OCI-LY7 (cell line): ENCODE measurements at regions not wholly inside any gene's neighbourhood (a gene's known extent, or its start where the extent isn't known, plus 50 kb on each side); places are given as distances from the start of the nearest gene placed in this dataset.

Experiments
- BruUV-seq: library from RNA; stranded (reverse); fragments of 400-500 nt; replicated peaks from 2 replicates; lab custom pipeline; 2021; lab: Mats Ljungman, UMichigan
- CTCF ChIA-PET: fragments of 300-600 bp; sonication (Branson Sonifier 250); formaldehyde crosslinking; loops from one replicate; lab custom pipeline; 2022; ENCODE audit warnings: antibody characterized with exemption; ENCODE audit not compliant: unreplicated experiment; lab: Charles Lee
- POLR2A ChIA-PET: fragments of 300-600 bp; sonication (Branson Sonifier 250); formaldehyde crosslinking; loops from one replicate; lab custom pipeline; 2022; ENCODE audit warnings: antibody characterized with exemption; lab: Charles Lee
- DNase-seq: peaks from one replicate; pipeline ENCODE4 v3.0.0-alpha.2; 2015; ENCODE audit warnings: low spot score
- H2AFZ ChIP-seq: fragments of 200-600 bp; sonication (generic), shearing (Covaris generic); 2 replicates; pipeline ENCODE4 v1.6.1; 2014; ENCODE audit warnings: mild to moderate bottlenecking, antibody characterized with exemption, low read length, moderate library complexity
- H3K27ac ChIP-seq: fragments of 200-600 bp; sonication (generic); 2 replicates; pipeline ENCODE4 v1.5.1; 2014; ENCODE audit warnings: mixed run types, low read depth, mild to moderate bottlenecking, moderate library complexity, low read length, inconsistent platforms; ENCODE audit not compliant: poor library complexity, severe bottlenecking
- H3K36me3 ChIP-seq: fragments of 200-600 bp; sonication (generic); 2 replicates; pipeline ENCODE4 v1.6.1; 2014; ENCODE audit warnings: mild to moderate bottlenecking, antibody characterized with exemption, low read length, moderate library complexity, mixed read lengths; ENCODE audit not compliant: insufficient read depth
- H3K4me1 ChIP-seq: fragments of 200-600 bp; sonication (generic); 2 replicates; pipeline ENCODE4 v1.5.1; 2014; ENCODE audit warnings: mild to moderate bottlenecking, low read length; ENCODE audit not compliant: insufficient read depth, poor library complexity, severe bottlenecking
- H3K4me2 ChIP-seq: fragments of 200-600 bp; sonication (generic); 2 replicates; pipeline ENCODE4 v1.6.1; 2014; ENCODE audit warnings: mild to moderate bottlenecking, low read length
- H3K4me3 ChIP-seq: fragments of 200-600 bp; sonication (generic); 2 replicates; pipeline ENCODE4 v1.5.1; 2014; ENCODE audit warnings: mild to moderate bottlenecking, low read depth, low read length; ENCODE audit not compliant: poor library complexity, severe bottlenecking
- H3K79me2 ChIP-seq: fragments of 200-600 bp; sonication (generic); 2 replicates; pipeline ENCODE4 v1.6.1; 2016; ENCODE audit warnings: low read depth, mild to moderate bottlenecking, low read length, moderate library complexity, mixed read lengths; ENCODE audit not compliant: insufficient read depth
- H3K9me2 ChIP-seq: fragments of 200-600 bp; sonication (generic); 2 replicates; pipeline ENCODE4 v1.6.1; 2016; ENCODE audit warnings: mild to moderate bottlenecking, low read length, mixed read lengths; ENCODE audit not compliant: insufficient read depth
- H3K9me3 ChIP-seq: fragments of 200-600 bp; sonication (generic); 2 replicates; pipeline ENCODE4 v1.6.1; 2014; ENCODE audit warnings: mild to moderate bottlenecking, mixed run types, low read length, mixed read lengths
- H4K20me1 ChIP-seq: fragments of 200-600 bp; sonication (generic); 2 replicates; pipeline ENCODE4 v1.6.1; 2014; ENCODE audit warnings: mild to moderate bottlenecking, antibody characterized with exemption, low read length, moderate library complexity, mixed read lengths; ENCODE audit not compliant: insufficient read depth
- CTCF ChIP-seq: fragments of 200-600 bp; sonication (generic); conservative IDR thresholded peaks from 2 replicates; pipeline ENCODE4 v1.5.1; 2014; ENCODE audit warnings: mild to moderate bottlenecking, antibody characterized with exemption, low read length, moderate library complexity, mixed read lengths
- EZH2phosphoT487 ChIP-seq: fragments of 200-600 bp; sonication (generic); IDR thresholded peaks from 2 replicates; pipeline ENCODE4 v1.6.1; 2018; ENCODE audit warnings: low read depth, borderline replicate concordance, mild to moderate bottlenecking, mixed run types, antibody characterized with exemption, low read length, moderate library complexity, mixed read lengths
- intact Hi-C: fragments of 100-400 bp; cut with micrococcal nuclease; formaldehyde crosslinking; loops from one replicate; pipeline ENCODE4 v1.10.0; 2022; ENCODE audit not compliant: unreplicated experiment

DNA sequence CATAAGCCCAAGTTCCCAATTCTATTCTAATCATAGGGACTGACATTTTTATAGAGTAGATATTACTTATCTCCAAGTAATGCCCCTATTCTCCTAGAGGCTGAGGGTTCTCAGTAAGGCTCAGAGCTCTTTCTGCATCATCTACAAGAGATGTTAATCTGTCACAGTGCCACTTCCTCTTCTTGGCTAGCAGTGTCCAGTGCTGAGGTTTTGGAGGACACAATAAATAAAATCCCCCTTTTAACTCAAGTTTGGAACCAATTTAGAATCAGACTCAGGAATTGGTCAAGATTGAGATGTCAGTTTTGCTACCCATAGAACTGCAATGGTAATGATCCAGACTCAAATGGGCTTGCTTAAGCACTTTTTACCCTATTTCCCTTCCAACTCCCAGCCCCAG is 154.1 kb upstream of the ARID2 start:
- intact Hi-C loops = no loop called here
- POLR2A ChIA-PET = interaction anchor here (0.9 to 1.0 kb wide), 2 partner anchors 31 to 69 kb away, joined by 3 read pairs; no protein-coding TSS in a partner anchor
- Histone ChIP-seq H3K9me3 (no peaks in the 10 kb centered on the region), H3K4me1 (peaks cover 5% of the 10 kb centered on the region), H3K27ac (no peak overlapping the region), H4K20me1 (no peaks in the 10 kb centered on the region), H2AFZ (no peak overlapping the region), H3K9me2 (no peaks in the 10 kb centered on the region), H3K36me3 (no peaks in the 10 kb centered on the region), H3K79me2 (no peaks in the 10 kb centered on the region), H3K4me3 (no peak overlapping the region), H3K4me2 (no peak overlapping the region)
- CTCF ChIA-PET = no interaction called here
- no TSS peak for BruUV-seq
- DNase-seq = no peak
- TF ChIP-seq EZH2phosphoT487 (no peak), CTCF (no peak)

DNA sequence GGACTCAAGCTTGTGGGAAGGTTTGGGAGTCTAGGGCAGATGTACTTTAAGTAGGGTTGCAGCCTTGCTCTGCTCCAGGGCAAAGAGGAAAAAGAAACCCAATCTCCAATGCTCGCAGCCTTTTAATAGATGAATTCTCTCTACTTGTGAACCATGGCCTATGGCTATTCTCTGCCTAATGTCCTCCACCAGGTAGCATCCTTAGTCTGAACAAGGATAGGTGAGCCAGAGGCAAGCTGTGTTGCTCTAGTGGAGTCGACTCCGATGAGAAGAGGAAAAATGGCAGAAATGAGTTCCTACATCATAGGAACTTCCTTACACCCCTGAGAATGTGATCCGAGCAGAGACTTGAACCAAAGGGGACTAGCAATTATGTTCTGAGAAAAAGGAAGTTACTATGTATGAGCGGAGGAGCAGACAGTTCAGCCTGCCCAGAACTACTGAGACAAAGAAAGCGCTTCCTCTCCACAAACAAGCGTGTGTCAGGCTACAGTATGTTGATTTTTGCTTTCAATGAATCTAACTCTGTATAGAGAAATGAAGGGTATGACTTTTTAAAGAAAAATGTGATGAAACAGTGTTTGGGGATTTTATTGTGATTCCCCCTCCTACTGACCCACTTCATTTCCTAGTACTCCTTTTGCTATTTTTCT is 153.6 kb upstream of the ARID2 start:
- Histone ChIP-seq H4K20me1 (no peaks in the 10 kb centered on the region), H3K9me2 (no peaks in the 10 kb centered on the region), H3K4me1 (peaks cover 5% of the 10 kb centered on the region), H3K4me3 (no peak overlapping the region), H3K4me2 (no peak overlapping the region), H2AFZ (no peak overlapping the region), H3K9me3 (no peaks in the 10 kb centered on the region), H3K27ac (no peak overlapping the region), H3K79me2 (no peaks in the 10 kb centered on the region), H3K36me3 (no peaks in the 10 kb centered on the region)
- BruUV-seq = no TSS peak
- ChIA-PET CTCF (no interaction called here), POLR2A (interaction anchor here (0.9 kb wide), 1 partner anchor 68 kb away, joined by 3 read pairs; no protein-coding TSS in a partner anchor)
- intact Hi-C loops = no loop called here
- no peak for TF ChIP-seq CTCF
- TF ChIP-seq EZH2phosphoT487 = no peak
- DNase-seq = peak; percentile 5

DNA sequence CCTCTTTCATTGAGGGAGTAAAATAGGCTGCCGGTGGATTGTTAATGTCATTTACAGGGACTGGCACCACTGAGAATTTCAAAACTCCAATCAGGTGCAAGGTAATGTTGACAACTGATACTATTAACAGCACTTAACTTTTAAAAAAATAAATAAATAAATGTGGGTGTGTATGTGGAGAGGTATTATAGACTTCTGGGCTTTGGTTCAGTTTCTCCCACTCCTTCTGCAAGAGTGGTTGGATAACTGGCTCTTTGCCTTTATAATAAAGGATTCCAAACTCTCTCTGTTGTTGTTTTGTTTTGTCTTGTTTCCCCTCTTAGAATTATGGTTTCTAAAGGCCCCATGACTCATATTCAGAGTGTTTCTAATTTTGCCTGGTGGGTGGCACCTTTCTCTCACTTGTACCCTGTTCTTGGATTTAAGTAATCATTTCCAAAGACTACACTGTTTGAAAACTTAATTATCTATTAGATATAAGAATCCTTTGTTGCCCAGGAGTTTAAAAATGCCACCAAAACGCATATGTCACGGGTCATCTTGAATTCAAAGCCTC is 151.6 kb upstream of the ARID2 start:
- peaks cover 5% of the 10 kb centered on the region for H3K4me1 ChIP-seq
- H3K4me3 ChIP-seq = no peak overlapping the region
- H3K9me2 ChIP-seq = no peaks in the 10 kb centered on the region
- H3K27ac ChIP-seq = no peak overlapping the region
- no peaks in the 10 kb centered on the region for H3K9me3 ChIP-seq
- H2AFZ ChIP-seq = no peak overlapping the region
- CTCF ChIA-PET = no interaction called here
- no peak for DNase-seq
- no peak overlapping the region for H3K4me2 ChIP-seq
- H4K20me1 ChIP-seq = no peaks in the 10 kb centered on the region
- no peaks in the 10 kb centered on the region for H3K79me2 ChIP-seq
- no peaks in the 10 kb centered on the region for H3K36me3 ChIP-seq
- no TSS peak for BruUV-seq
- POLR2A ChIA-PET = interaction anchor here (0.6 kb wide), 1 partner anchor 18 kb away, joined by 3 read pairs; no protein-coding TSS in a partner anchor
- TF ChIP-seq EZH2phosphoT487 (no peak), CTCF (no peak)
- intact Hi-C loops = no loop called here
